HG03066 (cell line): ENCODE measurements at regions not wholly inside any gene's neighbourhood (a gene's known extent, or its start where the extent isn't known, plus 50 kb on each side); places are given as distances from the start of the nearest gene placed in this dataset.
"Not testable (repeated sequence)": the region's sequence is repeated elsewhere in the genome, so short reads cannot be mapped to it uniquely, and the experiment has no call there.

Experiments used
- ATAC-seq: cut with Tn5 transposase; IDR thresholded peaks from one replicate; pipeline ENCODE4 v1.9.1; 2021; ENCODE audit warnings: low read depth; ENCODE audit not compliant: unreplicated experiment

GRCh38 chr4:138805736-138806135, 209.8 kb upstream of the NOCT start:
- no peak for ATAC-seq

DNA sequence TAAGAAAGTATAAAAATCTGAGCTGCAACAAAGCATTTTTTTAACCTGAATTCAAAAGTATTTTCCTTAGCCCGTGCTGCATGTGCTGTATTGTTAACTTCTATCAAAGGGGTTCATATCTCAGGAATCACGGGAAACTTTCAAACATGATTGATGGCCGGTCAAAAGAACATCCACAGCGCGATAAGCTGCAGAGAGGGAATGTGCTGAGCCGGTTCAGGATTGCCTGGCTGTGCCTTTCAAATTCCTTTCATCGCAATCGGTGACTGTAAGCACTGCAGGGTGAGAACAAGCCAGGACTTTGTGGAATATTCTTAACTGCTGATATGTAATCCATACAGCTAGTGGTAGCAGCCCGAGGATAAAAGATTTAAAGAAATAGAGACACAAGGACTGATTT, 210.9 kb upstream of the NOCT start:
- no peak for ATAC-seq

DNA sequence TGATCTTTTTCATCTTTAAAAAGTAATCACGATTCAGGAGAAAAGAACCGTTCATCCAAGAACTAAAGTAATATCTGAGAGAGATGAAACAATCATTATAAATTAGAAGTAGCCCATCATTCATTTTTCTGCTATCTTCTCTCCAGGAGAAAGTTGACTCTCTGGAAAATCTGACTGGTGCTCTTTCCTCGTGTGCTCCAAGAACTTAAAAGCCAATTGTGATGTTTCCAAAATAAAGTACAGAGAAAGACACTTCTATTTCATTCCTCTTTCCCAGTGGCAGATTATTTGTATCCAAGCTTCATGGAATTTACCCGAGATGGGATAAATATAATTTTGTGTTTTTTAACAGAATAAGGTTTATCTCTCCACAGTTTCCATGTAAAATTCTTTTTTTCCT, 212.5 kb upstream of the NOCT start:
- no peak for ATAC-seq

DNA sequence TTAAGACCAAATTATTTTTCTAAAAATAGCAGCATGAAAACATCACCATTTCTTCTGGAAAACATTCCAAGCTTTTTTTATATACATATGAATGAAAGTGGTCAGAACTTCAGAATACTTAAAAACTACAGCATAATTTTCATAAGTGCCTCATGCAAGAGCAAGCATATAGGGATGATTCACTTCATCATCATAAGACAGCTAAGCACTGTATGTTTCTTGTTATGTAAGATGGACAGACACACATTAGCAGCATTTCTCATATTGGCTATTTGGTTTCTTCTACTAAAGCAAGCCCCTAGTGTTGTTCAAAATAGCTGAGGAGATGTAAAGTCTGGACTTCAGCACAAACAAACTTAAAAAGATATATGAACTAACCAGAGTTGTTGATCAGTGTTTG, 213.1 kb upstream of the NOCT start:
- no peak for ATAC-seq

GRCh38 chr4:138800421-138800820, 215.2 kb upstream of the NOCT start:
- ATAC-seq = no peak

DNA sequence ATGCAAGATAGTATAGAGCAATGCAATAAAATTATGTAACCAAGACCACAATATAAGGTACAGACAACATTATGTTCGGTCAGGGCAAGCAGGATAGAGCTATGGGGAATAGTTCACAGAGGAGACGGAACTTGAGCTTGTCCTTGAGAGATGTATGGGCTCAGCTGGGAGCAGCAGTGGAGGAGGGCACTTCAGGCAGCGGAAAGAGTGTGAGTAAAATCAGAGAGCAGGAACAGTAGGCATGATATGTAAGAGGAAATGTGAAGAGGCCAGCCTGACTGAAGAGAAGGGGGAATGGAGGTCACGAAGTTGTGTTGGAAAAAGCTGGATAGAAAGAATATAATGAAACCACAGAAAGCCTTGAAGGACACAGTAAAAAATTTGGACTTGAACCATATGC, 217.2 kb upstream of the NOCT start:
- no peak for ATAC-seq

GRCh38 chr4:138797646-138798045, 217.9 kb upstream of the NOCT start:
- no peak for ATAC-seq

- no peak for ATAC-seq
Measured at GRCh38 chr4:138796761-138797160, 218.8 kb upstream of the NOCT start.

DNA sequence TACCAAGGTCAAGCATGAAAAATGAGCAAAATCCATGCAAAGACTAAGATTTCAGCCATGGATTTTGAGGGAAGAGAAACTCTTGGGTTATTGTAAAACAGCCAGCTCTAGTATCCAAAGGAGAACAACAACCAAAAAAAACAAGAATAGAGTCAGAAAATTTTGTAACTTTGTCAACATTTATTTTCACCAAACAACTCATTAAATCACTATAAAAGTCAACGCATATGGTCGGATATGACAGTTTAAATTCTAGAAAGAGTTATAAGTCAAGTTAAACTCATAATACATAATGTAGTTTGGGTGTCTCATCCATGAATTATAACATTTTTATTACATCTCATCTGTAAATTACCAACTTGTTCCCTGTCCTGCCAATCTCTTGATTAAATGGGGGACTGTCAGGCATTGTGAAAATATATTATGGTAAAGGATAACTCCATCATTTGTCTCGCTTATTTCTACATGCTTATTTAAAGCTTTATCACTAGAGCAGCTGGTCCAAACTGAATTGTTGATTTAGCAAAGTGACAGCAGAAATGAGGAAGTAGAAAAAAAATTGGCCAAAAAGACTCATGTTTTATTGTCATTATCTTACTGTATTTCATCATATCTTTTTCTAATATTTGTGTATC, 224.8 kb upstream of the NOCT start:
- no peak for ATAC-seq

DNA sequence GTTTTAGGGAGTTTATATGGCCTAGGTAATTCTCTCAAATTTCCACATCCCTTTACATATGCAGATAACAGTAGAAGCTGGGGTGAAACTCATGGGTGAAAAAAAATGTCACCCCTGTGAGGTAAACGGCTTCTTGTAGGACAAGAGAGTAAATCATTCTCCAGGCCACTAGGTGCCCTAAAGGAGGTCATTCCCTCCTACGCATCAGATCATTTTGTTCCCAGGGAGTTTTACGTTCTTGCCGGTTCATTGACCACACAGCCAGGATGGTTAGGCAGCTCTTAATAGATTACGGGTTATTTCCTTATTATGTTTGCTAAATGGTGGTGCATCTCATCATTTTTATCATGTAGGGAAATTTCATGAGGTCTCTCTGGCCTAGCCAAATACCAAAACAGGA, 225.8 kb upstream of the NOCT start:
- no peak for ATAC-seq

GRCh38 chr4:138788857-138789256, 226.7 kb upstream of the NOCT start:
- no peak for ATAC-seq

GRCh38 chr4:138788267-138788790, 227.3 kb upstream of the NOCT start:
- no peak for ATAC-seq

DNA sequence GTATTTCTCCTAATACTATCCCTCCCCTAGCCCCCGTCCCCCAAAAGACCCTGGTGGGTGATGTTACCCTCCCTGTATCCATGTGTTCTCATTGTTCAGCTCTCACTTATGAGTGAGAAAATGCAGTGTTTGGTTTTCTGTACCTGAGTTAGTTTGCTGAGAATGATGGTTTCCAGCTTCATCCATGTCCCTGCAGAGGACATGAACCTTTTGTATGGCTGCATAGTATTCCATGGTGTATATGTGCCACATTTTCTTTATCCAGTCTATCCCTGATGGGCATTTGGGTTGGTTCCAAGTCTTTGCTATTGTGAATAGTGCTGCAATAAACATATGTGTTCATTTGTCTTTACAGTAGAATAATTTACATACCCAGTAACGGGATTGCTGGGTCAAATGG, 235.8 kb upstream of the NOCT start:
- not testable (repeated sequence) for ATAC-seq

GRCh38 chr4:138775890-138776289, 239.7 kb upstream of the NOCT start:
- no peak for ATAC-seq

DNA sequence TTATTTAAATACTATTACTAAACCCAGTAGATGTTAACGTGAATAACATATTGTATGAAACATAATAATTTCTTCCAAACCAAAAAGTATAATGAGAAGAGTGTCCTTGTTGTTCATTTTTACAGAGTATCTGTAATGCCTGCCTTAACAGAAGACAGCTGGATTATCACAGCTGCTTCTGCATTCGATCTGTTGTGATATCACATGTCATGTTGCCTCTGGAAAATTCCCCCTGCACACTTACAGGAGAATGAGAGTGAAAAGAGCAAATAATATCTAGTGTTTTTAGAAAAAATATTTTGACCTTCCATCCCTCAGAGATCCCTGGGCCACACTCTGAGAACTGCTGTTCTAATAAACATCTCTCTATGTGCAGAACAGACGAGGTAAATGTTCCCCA, 240.1 kb upstream of the NOCT start:
- ATAC-seq = no peak

DNA sequence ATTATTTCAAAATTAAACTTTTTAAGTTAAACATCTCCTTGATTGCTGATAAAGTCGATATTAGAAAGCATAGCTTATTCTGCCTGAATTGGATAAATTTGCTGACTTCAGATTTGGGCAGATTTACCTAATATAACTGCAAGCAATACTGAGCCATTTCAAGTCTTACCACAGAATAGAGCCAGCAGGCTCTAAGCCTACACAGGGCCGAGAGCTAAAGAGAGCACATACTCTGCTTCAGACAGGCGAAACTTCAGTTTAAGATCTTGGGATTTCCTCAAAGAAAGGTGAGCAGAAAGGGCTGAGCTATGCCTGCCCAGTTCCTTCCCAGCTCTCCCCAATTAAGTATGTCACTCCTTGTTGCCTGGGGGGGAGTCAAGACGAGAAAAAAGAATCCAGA, 240.6 kb upstream of the NOCT start:
- ATAC-seq = no peak

DNA sequence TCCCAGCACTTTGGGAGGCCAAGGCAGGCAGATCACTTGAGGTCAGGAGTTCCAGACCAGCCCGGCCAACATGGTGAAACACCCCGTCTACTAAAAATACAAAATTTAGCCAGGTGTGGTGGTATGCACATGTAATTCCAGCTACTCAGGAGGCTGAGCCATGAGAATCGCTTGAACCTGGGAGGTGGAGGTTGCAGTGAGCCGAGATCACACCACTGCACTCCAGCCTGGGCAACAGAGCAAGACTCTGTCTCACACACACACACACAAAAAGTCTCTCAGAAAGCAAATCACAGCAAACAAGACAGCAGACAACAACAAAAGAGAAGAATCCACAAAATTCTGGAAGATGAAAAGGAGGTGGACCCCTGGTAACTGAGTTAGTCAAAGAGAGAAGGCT, 241.5 kb upstream of the NOCT start:
- ATAC-seq = not testable (repeated sequence)

DNA sequence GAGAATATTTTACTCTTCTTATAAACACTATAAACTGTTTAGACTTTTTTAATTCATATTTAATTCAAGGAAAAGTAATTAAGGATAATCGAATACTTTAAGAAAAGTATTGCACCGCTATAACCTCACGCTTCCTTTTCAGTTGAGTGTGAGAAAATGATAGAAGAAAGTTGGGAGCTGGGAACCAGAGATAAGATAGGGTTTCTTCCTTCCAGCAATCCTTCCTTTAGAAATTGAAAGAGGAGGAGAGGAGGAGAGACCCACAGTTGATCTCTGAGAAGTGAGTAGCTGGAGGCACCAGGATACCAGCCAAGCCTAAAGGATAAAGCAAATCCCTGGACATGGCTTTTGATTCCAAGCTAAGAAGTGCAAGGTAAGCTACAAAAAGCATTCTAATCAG, 242.3 kb upstream of the NOCT start:
- ATAC-seq = no peak

- no peak for ATAC-seq
Measured at GRCh38 chr4:138772366-138772765, 243.2 kb upstream of the NOCT start.

DNA sequence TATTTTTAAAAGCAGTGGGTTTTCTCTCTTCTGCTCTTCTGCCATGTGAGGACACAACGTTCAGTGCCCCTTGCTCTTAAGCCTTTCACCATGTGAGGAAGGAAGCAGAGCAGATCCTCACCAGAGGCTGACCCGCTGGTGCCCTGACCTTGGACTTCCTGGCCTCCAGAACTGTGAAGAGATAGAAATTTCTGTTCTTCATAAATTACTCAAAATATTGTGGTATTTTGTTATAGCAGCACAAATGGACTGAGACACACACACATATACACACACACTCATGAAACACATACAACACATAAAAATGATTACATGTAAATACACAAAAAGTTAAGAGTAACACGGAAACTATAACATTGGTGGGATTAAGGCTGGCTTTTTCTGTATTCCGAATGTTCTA, 244.8 kb upstream of the NOCT start:
- ATAC-seq = no peak

GRCh38 chr4:138766332-138766731, 249.2 kb upstream of the NOCT start:
- ATAC-seq = no peak

DNA sequence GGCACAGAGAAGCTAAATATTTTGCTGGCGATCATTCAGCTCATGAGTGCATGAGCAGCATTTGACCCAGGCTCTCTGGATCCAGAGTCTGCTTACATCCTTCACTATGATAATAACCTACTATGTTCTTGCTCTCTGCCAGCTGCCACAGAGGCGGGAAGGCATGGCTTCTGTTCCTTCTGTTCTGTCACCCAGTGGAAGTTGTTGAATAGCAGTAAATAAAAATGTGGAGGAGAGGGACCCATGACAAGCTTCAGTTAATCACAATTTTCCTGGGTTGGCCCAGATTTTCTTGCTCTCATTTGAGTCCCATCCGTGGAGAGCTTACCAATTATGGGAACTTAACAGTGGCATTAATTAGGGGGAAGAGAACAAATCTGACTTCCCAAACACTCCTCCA, 250.1 kb upstream of the NOCT start:
- no peak for ATAC-seq

- ATAC-seq = no peak
Measured at GRCh38 chr4:138761638-138762220, 253.9 kb upstream of the NOCT start.
